ENCODE measurements at regions not wholly inside any gene's neighbourhood (a gene's known extent, or its start where the extent isn't known, plus 50 kb on each side); places are given as distances from the start of the nearest gene placed in this dataset.

- DNase-seq, result no peak
Measured at GRCh38 chr14:41403360-41403759, 203.3 kb upstream of the LRFN5 start.

DNA sequence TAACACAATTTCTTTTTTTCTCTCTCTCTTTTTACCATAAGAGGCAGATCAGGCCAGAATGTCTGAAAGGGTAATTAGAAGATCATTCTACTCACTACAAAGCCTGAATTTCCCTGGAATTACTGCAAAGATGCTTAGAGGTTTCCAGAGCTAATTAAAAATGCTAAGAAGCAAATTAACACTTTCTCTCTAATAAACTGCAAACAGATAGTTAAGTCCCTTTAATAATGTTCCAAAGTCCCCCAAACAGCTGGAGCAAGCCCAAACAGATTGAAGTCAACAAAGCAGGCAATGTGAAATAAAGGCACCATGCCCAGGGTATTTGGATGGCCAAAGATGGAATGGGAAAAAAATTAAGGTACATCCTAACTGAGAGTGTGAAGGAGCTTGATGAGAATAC is 208.8 kb upstream of the LRFN5 start:
- DNase-seq, result no peak

GRCh38 chr14:41393512-41393911 is 213.2 kb upstream of the LRFN5 start:
- no peak for DNase-seq

DNA sequence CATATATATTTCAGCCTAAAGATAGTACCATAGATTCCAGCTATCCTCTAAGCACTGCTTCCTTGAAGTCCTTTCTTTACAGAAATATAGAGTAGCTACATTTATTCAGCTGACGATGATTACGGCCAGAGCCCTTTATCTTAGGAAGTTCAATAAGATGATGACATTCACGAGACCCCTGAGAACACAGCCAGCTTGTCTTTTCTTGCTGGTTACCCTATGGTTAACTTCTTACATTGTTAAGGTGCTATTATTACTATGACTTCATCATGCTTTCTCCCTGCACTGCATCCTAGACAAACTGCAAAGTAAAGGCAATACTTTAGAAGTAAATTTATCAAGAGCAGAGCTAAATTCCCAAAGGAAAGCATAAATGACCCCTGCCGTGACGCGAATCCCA is 214.4 kb upstream of the LRFN5 start:
- no peak for DNase-seq

GRCh38 chr14:41389355-41389754 is 217.3 kb upstream of the LRFN5 start:
- no peak for DNase-seq

- DNase-seq, result no peak
Measured at GRCh38 chr14:41385797-41386196, 220.9 kb upstream of the LRFN5 start.

DNA sequence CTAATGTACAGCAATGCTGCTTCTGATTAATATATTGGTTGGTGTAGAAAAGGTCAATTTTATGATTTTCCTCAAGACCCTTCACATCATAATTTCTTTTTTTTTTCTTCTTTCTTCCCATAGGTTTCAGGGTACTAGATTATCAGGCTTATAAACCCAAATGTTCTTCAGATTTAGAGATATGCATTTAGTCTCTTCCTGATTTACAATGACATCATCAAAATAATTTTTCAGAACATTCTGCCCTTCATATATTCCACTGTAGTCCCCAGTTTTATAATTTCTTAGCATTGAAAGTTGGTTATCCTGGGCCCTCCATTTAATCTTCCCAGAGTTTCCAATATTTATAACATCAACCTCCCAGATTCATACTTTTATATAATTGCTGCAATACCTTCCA is 226.7 kb upstream of the LRFN5 start:
- DNase-seq, result no peak

GRCh38 chr14:41378526-41378925 is 228.2 kb upstream of the LRFN5 start:
- no peak for DNase-seq

DNA sequence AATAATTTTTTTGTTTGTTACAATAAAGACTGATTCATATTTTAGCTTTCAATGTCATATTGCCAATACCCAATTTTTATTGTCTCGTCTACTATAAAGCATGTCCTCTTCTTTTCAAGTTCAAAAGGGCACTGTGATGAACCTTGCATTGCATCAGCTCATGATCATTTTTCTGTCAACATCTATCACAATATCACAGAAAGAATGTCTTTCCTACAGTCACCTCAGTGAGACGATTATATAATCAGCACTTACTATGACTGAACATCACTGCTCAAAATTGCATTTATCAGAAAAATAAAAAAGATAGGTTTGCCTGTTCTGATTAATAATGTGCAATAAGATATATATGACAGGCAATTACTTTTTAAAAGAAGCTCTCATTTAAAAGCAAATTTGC is 228.7 kb upstream of the LRFN5 start:
- no peak for DNase-seq

DNA sequence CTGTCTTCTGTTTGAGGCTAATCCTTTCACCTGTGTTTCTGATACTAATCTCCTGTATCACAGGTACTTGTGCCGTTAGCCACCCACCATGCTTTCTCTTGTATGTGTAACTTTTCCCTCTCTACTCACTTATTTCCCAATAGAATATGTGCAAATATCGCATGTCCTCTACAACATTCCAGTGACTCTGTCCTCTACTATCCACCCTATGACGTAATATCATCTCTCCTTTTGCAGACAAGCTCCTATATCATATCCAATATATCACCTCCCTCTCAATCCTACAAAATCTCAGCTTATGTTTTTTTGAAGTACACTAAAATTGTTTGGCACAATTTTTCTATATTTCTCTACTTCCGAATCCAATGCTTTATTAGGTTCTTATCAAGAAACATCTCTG is 232.6 kb upstream of the LRFN5 start:
- DNase-seq, result no peak

GRCh38 chr14:41362139-41362538 is 244.5 kb upstream of the LRFN5 start:
- no peak for DNase-seq

DNA sequence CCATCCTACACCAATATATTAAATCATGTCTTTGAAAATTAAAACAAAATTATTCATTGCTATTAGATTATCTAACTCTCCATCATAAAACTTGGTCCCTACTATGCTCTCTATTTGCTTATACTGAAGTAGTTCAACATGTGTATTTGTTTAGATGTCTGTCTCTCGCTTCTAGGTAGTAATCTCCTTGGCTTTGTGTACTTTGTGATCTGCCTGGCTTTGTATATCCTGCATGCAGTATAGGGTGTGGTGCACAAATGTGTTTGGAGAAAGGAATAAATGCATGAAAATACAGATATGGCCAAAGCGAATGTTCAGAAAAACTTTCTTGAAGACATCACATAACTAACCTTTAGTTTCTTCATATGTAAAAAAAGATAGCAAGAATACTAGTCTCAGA is 246.6 kb upstream of the LRFN5 start:
- no peak for DNase-seq

DNA sequence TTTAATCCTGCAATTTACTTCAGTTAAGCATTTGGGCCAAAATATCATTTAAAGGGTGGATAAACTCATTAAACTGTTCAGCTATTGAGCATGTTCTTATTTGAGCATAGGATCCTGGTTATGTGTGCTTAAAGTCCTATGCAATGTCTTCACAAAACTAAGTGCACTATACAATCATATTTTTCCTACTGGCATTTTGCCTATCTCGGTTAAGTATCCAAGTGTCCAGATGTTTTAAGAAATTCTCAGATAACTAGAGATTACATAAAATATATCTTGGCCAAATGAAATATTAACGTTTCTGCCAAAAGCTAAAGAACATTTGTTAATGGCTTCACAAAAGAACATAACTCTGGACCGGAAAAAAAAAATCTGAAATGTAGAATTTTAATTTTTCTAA is 250.8 kb upstream of the LRFN5 start:
- no peak for DNase-seq

DNA sequence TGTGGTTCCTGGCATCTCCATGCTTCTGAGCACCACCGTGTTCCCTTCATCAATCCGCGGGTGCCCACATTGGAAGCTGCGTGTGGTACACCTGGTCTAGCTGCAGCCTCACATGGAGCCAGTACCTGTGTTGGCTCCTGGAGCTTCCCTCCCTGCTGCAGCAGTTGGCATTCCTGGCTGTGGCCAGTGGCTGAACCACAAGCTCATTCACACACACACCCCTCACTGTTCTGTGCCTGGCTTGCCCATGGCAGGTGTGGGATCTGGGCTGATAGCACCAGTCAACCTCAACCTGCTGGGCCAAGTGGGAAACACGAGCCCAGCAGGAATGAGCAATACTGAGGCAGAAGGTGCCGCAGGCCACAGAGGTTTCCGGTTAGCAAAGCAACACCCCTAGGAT is 256.2 kb upstream of the LRFN5 start:
- DNase-seq, result no peak

GRCh38 chr14:41349289-41349910 is 257.3 kb upstream of the LRFN5 start:
- DNase-seq, result no peak

GRCh38 chr14:41343857-41344256 is 262.8 kb upstream of the LRFN5 start:
- DNase-seq, result no peak

DNA sequence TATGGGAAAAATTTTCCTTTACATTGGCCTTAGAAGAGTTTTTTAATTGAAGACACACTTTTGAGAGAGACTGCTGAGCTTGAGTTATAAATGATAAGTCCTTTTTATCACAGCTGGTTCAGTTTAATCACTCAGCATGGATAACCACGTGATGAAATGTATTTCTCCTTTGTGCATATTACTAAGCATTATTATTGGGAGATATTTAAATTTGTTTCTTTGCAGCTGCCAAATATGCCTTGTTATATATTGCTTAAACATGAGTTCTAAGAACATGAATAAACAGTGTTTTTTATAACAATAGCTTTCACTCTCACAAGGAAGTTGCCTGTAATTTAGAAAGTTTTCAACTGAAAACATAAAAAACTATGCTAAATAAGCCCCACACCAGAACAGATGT is 293.5 kb upstream of the LRFN5 start:
- DNase-seq, result no peak

DNA sequence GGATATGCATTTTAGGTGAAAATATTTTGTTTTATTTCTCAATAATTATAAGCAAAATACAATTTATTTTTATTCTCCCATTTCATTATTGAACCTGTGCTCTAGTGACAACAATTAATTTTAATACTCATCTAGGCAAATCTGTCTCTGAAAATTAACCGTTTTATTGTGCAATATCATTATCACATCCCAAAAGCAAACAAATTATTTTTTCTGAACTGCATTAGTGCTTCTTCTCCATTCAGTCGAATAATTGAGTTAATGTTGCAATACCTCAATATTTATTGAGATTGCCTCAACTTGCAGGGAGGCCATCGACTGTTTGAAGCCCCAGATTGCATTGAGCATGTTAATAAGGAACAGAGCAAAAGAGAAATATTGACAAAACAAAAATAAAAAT is 303.2 kb upstream of the LRFN5 start:
- DNase-seq, result no peak

DNA sequence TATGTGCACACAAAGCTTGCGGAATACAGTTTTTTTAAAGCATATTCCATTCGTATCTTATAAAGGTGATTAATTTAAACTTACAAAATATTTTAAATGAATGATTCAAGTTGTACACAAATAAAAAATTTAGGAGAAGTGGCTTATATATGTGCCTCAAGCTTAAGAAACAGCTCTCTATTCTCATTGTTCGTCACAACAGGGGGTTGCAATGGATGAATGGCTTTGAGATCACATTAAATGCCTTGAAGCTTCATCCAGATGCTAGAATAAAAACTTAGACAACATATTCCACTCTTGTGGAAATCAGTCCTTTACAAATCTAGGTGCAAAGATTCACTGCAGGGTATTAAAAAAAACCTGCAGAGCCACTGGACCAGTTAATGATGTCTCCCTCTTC is 303.9 kb upstream of the LRFN5 start:
- no peak for DNase-seq

- DNase-seq, result no peak
Measured at GRCh38 chr14:41299924-41300323, 306.8 kb upstream of the LRFN5 start.

- DNase-seq, result no peak
Measured at GRCh38 chr14:41298328-41298690, 308.4 kb upstream of the LRFN5 start.

DNA sequence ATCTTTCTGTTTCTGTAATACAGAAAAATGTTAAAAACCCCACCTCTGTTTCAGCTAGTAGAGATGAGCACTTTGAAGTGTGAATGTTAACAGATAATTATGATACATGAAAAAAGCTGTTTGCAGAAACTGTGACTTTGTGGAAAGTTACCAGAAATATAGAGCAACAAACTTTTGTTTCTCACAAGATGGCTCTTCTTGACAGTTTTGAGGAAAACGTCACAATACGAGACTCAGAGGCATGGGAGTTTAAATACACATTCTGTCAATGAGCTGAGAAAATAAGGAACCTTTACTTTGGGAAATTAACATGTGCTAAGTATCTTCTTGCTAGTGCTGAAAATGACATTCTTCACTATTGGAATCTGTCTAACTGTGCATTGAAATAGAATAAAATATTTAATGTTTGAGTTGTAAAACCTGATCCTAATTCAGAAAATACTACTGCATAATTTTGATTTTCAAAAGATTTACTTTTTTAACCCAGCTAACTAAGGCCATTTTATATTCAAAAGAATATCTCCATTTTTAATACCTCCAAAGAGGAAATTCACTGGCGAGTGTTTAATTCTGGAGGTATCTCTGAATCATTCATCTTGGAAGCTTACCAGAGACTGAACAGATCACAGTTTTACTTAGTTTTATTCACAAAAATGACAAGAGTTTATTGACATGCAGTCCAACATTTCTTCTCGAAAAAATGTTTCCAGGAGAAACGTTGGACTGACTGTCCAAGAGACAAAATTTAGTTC is 308.9 kb upstream of the LRFN5 start:
- DNase-seq, result no peak

DNA sequence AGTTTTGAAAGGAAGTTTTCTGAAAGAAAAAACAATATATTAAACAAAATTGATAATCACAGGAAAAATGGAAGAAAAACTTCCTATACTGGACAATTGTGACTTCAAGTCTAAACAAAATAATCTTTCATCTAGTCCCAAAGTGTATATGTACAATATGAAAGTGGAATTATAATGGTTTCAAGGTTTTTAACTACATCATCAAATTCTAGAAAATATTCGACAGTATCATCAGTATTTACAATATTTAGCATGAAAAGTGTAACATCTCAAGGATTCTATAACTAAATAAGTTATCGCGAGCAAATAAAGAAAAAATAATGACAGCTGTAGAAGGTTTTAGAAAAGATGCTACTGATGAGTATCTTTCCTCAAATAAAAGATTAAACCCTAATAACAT is 310.9 kb upstream of the LRFN5 start:
- no peak for DNase-seq

- no peak for DNase-seq
Measured at GRCh38 chr14:41289025-41289424, 317.7 kb upstream of the LRFN5 start.

- DNase-seq, result no peak
Measured at GRCh38 chr14:41285186-41285748, 321.4 kb upstream of the LRFN5 start.

All from inflammatory macrophage treated with lipopolysaccharide for 1 hour (primary cell).